GM19463 (cell line): ENCODE measurements at regions not wholly inside any gene's neighbourhood (a gene's known extent, or its start where the extent isn't known, plus 50 kb on each side); places are given as distances from the start of the nearest gene placed in this dataset.

Experiments used
- ATAC-seq: cut with Tn5 transposase; IDR thresholded peaks from one replicate; pipeline ENCODE4 v1.9.1; 2021; ENCODE audit warnings: mild to moderate bottlenecking, moderate library complexity; ENCODE audit not compliant: unreplicated experiment

GRCh38 chr9:86732514-86733171, 214.7 kb downstream of the GAS1 start:
- no peak for ATAC-seq

GRCh38 chr9:86731511-86732063, 215.7 kb downstream of the GAS1 start:
- ATAC-seq = no peak

GRCh38 chr9:86730163-86730928, 217.0 kb downstream of the GAS1 start:
- no peak for ATAC-seq

GRCh38 chr9:86724529-86724928, 222.8 kb downstream of the GAS1 start:
- ATAC-seq = no peak

- no peak for ATAC-seq
Measured at GRCh38 chr9:86723346-86723745, 224.0 kb downstream of the GAS1 start.

- no peak for ATAC-seq
Measured at GRCh38 chr9:86722706-86723075, 224.6 kb downstream of the GAS1 start.

GRCh38 chr9:86721843-86722705, 225.2 kb downstream of the GAS1 start:
- ATAC-seq = no peak

- ATAC-seq = no peak
Measured at GRCh38 chr9:86721226-86721781, 226.0 kb downstream of the GAS1 start.

- no peak for ATAC-seq
Measured at GRCh38 chr9:86720639-86721225, 226.6 kb downstream of the GAS1 start.

GRCh38 chr9:86718388-86719049, 228.8 kb downstream of the GAS1 start:
- no peak for ATAC-seq

- ATAC-seq = no peak
Measured at GRCh38 chr9:86716326-86716922, 230.9 kb downstream of the GAS1 start.

- ATAC-seq = no peak
Measured at GRCh38 chr9:86714999-86715398, 232.3 kb downstream of the GAS1 start.

GRCh38 chr9:86713970-86714369, 233.3 kb downstream of the GAS1 start:
- ATAC-seq = no peak

- ATAC-seq = no peak
Measured at GRCh38 chr9:86713470-86713869, 233.8 kb downstream of the GAS1 start.

GRCh38 chr9:86708918-86709835, 238.1 kb downstream of the GAS1 start:
- ATAC-seq = no peak

GRCh38 chr9:86707932-86708510, 239.3 kb downstream of the GAS1 start:
- no peak for ATAC-seq

- ATAC-seq = no peak
Measured at GRCh38 chr9:86706391-86706790, 240.9 kb downstream of the GAS1 start.

- no peak for ATAC-seq
Measured at GRCh38 chr9:86705490-86705889, 241.8 kb downstream of the GAS1 start.
